ENCODE measurements at regions not wholly inside any gene's neighbourhood (a gene's known extent, or its start where the extent isn't known, plus 50 kb on each side); places are given as distances from the start of the nearest gene placed in this dataset.

GRCh38 chr17:72262766-72263165, 141.9 kb downstream of the SOX9 start:
- no peak for DNase-seq

- no peak for DNase-seq
Measured at GRCh38 chr17:72264682-72265405, 144.0 kb downstream of the SOX9 start.

GRCh38 chr17:72266112-72266775, 145.4 kb downstream of the SOX9 start:
- no peak for DNase-seq

GRCh38 chr17:72267601-72268000, 146.8 kb downstream of the SOX9 start:
- DNase-seq = no peak

GRCh38 chr17:72268431-72268830, 147.6 kb downstream of the SOX9 start:
- DNase-seq = no peak

GRCh38 chr17:72270273-72270924, 149.6 kb downstream of the SOX9 start:
- no peak for DNase-seq

- no peak for DNase-seq
Measured at GRCh38 chr17:72271603-72272002, 150.8 kb downstream of the SOX9 start.

- no peak for DNase-seq
Measured at GRCh38 chr17:72273289-72274056, 152.7 kb downstream of the SOX9 start.

- no peak for DNase-seq
Measured at GRCh38 chr17:72274614-72275013, 153.8 kb downstream of the SOX9 start.

GRCh38 chr17:72280881-72281280, 160.1 kb downstream of the SOX9 start:
- no peak for DNase-seq

GRCh38 chr17:72282439-72283029, 161.7 kb downstream of the SOX9 start:
- DNase-seq = no peak

- no peak for DNase-seq
Measured at GRCh38 chr17:72284806-72285205, 164.0 kb downstream of the SOX9 start.

GRCh38 chr17:72287586-72287985, 166.8 kb downstream of the SOX9 start:
- no peak for DNase-seq

- no peak for DNase-seq
Measured at GRCh38 chr17:72294487-72294893, 173.7 kb downstream of the SOX9 start.

GRCh38 chr17:72295916-72296315, 175.1 kb downstream of the SOX9 start:
- DNase-seq = no peak

- no peak for DNase-seq
Measured at GRCh38 chr17:72296456-72296855, 175.6 kb downstream of the SOX9 start.

- DNase-seq = no peak
Measured at GRCh38 chr17:72297326-72298115, 176.7 kb downstream of the SOX9 start.

- no peak for DNase-seq
Measured at GRCh38 chr17:72299100-72299499, 178.3 kb downstream of the SOX9 start.

- no peak for DNase-seq
Measured at GRCh38 chr17:72299592-72299991, 178.8 kb downstream of the SOX9 start.

GRCh38 chr17:72301887-72302286, 181.1 kb downstream of the SOX9 start:
- DNase-seq = no peak

GRCh38 chr17:72302735-72303134, 181.9 kb downstream of the SOX9 start:
- DNase-seq = no peak

Measured in NCI-H2107 (cell line).